Epithelial cell of proximal tubule (primary cell): ENCODE measurements at regions not wholly inside any gene's neighbourhood (a gene's known extent, or its start where the extent isn't known, plus 50 kb on each side); places are given as distances from the start of the nearest gene placed in this dataset.

ENCODE experiments used
- DNase-seq: peaks from one replicate; pipeline ENCODE4 v3.0.0-alpha.2; 2011; ENCODE audit warnings: low read depth
- H3K4me3 ChIP-seq: 2 replicates; pipeline ENCODE4 v1.5.1; 2011; ENCODE audit warnings: low read depth, mild to moderate bottlenecking, low read length
- CTCF ChIP-seq: conservative IDR thresholded peaks from 2 replicates; pipeline ENCODE4 v1.5.1; 2012; ENCODE audit warnings: low read depth, mild to moderate bottlenecking, low read length

GRCh38 chr12:94700662-94701061 is 50.3 kb upstream of the TMCC3 start:
- TF ChIP-seq CTCF, result no peak
- no peak for DNase-seq
- H3K4me3 ChIP-seq, result no peak overlapping the region
